ENCODE measurements at regions not wholly inside any gene's neighbourhood (a gene's known extent, or its start where the extent isn't known, plus 50 kb on each side); places are given as distances from the start of the nearest gene placed in this dataset.

DNA sequence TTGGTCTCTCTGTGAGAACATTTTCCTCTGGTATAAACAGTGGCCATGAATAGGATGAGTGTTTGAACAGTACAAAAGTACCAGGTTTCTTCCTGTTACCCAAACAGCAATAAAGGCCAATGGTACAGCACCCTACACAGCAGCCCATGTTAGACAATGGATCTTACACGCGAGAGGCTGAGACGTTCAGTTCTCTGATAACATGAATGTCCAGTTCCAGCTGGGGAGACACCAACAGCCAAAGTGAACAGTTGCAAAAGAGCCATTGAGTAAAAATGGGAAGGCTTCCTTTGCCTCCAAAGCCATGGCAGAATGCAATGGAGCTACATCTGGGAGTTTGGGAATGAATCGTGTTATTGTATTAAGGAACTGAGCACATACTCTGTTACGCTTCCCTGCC lies 246.8 kb upstream of the SGK1 start:
- TF ChIP-seq CTCF (IDR thresholded peaks at IDR 0.05) (no peak), POLR2A (IDR thresholded peaks at IDR 0.05) (no peak)

All from right lobe of liver (tissue), 4 donors.